ENCODE measurements at regions not wholly inside any gene's neighbourhood (a gene's known extent, or its start where the extent isn't known, plus 50 kb on each side); places are given as distances from the start of the nearest gene placed in this dataset.

- TF ChIP-seq EZH2 (IDR thresholded peaks at IDR 0.05; ENCODE audit: insufficient read depth, poor library complexity, severe bottlenecking) (no peak), EZH2phosphoT487 (IDR thresholded peaks at IDR 0.05; ENCODE audit: insufficient read depth, low read depth) (no peak)
Observed at GRCh38 chr3:168990134-168990533, 673.4 kb downstream of the MECOM start.

Data from GM23248 (cell line).